ENCODE measurements at regions not wholly inside any gene's neighbourhood (a gene's known extent, or its start where the extent isn't known, plus 50 kb on each side); places are given as distances from the start of the nearest gene placed in this dataset.
A peak's percentile ranks its signal among the peaks of the same experiment; 100 is the strongest.

- H3K4me1 Mint-ChIP-seq (ENCODE audit: low read depth): peaks cover 12% of the 10 kb centered on the region
- no peak for TF ChIP-seq CTCF (IDR thresholded peaks at IDR 0.05; ENCODE audit: unreplicated experiment)
- DNase-seq (ENCODE audit: low spot score, unreplicated experiment): no peak
- H3K27me3 Mint-ChIP-seq: peaks cover 5% of the 10 kb centered on the region
- H3K9me3 Mint-ChIP-seq (ENCODE audit: low read depth): no peaks in the 10 kb centered on the region
- H3K4me3 Mint-ChIP-seq (ENCODE audit: low read depth): no peak overlapping the region
- H3K36me3 Mint-ChIP-seq (ENCODE audit: insufficient read depth): no peaks in the 10 kb centered on the region
- H3K27ac Mint-ChIP-seq: no peak overlapping the region
Measured at GRCh38 chr6:106022801-106023200, 63.3 kb upstream of the PRDM1 start.

GRCh38 chr6:106017454-106017853 lies 68.7 kb upstream of the PRDM1 start:
- H3K27me3 Mint-ChIP-seq: peaks cover 3% of the 10 kb centered on the region
- no peak overlapping the region for H3K4me3 Mint-ChIP-seq (ENCODE audit: low read depth)
- no peak for TF ChIP-seq CTCF (IDR thresholded peaks at IDR 0.05; ENCODE audit: unreplicated experiment)
- H3K4me1 Mint-ChIP-seq (ENCODE audit: low read depth): peaks cover 25% of the 10 kb centered on the region
- H3K27ac Mint-ChIP-seq: peak overlapping the region; percentile 65
- DNase-seq (ENCODE audit: low spot score, unreplicated experiment): no peak
- H3K9me3 Mint-ChIP-seq (ENCODE audit: low read depth): no peaks in the 10 kb centered on the region
- H3K36me3 Mint-ChIP-seq (ENCODE audit: insufficient read depth): no peaks in the 10 kb centered on the region

DNA sequence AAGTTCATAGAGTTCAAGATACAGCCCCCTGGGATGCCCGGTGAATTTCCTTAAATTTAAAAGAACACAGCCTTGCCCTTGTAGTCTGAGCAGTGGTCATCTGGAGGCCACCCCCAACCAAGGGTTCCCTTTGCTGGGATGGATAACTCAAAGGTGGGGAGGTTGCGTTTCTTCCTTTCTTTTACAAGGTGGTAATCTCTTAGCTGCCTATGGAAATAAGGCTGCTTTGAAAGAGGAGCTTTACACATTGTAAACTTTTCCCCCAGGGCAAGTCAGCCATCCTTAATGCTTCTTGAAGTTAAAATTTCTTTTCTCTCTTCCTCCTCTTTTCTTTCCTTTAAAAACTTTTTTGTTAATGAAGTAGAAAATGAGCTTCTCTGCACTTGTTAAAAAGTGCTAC lies 71.2 kb upstream of the PRDM1 start:
- H3K4me3 Mint-ChIP-seq (ENCODE audit: low read depth): no peak overlapping the region

GRCh38 chr6:106011476-106011875 lies 74.7 kb upstream of the PRDM1 start:
- no peak for TF ChIP-seq CTCF (IDR thresholded peaks at IDR 0.05; ENCODE audit: unreplicated experiment)
- Mint-ChIP-seq H3K9me3 (ENCODE audit: low read depth) (peaks cover 3% of the 10 kb centered on the region), H3K27ac (no peak overlapping the region), H3K4me1 (ENCODE audit: low read depth) (peaks cover 20% of the 10 kb centered on the region), H3K27me3 (peaks cover 21% of the 10 kb centered on the region), H3K4me3 (ENCODE audit: low read depth) (no peak overlapping the region), H3K36me3 (ENCODE audit: insufficient read depth) (peaks cover 2% of the 10 kb centered on the region)
- DNase-seq (ENCODE audit: low spot score, unreplicated experiment): no peak

More for the DNA sequence above, 71.2 kb upstream of the PRDM1 start:
- Mint-ChIP-seq H3K9me3 (ENCODE audit: low read depth) (no peaks in the 10 kb centered on the region), H3K27ac (no peak overlapping the region), H3K4me1 (ENCODE audit: low read depth) (peaks cover 25% of the 10 kb centered on the region), H3K36me3 (ENCODE audit: insufficient read depth) (no peaks in the 10 kb centered on the region), H3K27me3 (peaks cover 10% of the 10 kb centered on the region)
- DNase-seq (ENCODE audit: low spot score, unreplicated experiment): no peak
- no peak for TF ChIP-seq CTCF (IDR thresholded peaks at IDR 0.05; ENCODE audit: unreplicated experiment)

DNA sequence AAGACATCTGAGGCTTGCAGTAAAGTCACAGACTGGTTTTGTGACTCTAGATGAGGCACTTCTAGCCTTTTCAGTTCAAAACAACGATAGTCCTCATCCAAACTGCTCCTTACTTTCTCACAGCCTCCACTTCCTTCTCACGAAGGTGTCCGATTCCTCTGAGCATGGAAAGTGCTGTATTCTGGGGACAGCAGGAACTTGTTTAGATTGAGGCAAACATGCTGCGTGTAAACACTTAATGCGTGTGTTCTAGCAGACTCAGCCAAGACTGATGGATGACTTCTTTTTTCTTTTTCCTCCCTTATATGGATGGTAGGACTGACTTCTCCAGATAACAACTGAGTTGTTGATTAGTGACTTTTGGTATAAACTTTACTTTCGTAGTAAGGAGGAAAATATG lies 80.2 kb upstream of the PRDM1 start:
- H3K4me1 Mint-ChIP-seq (ENCODE audit: low read depth): peaks cover 52% of the 10 kb centered on the region
- H3K27ac Mint-ChIP-seq: no peak overlapping the region
- DNase-seq (ENCODE audit: low spot score, unreplicated experiment): no peak
- H3K27me3 Mint-ChIP-seq: peaks cover 11% of the 10 kb centered on the region
- H3K36me3 Mint-ChIP-seq (ENCODE audit: insufficient read depth): peaks cover 2% of the 10 kb centered on the region
- peaks cover 3% of the 10 kb centered on the region for H3K9me3 Mint-ChIP-seq (ENCODE audit: low read depth)
- TF ChIP-seq CTCF (IDR thresholded peaks at IDR 0.05; ENCODE audit: unreplicated experiment): no peak
- H3K4me3 Mint-ChIP-seq (ENCODE audit: low read depth): no peak overlapping the region
